ENCODE measurements at regions not wholly inside any gene's neighbourhood (a gene's known extent, or its start where the extent isn't known, plus 50 kb on each side); places are given as distances from the start of the nearest gene placed in this dataset.

- 83% methylated on average over 4 of the region's 4 CpGs for WGBS (ENCODE audit: insufficient coverage)
- Histone ChIP-seq H2AFZ (ENCODE audit: insufficient read depth, low read depth, low read length, poor library complexity, severe bottlenecking) (no peak overlapping the region), H3K4me2 (replicated peaks; ENCODE audit: low read depth, low read length, poor library complexity, severe bottlenecking) (no peak overlapping the region), H4K20me1 (ENCODE audit: control insufficient read depth, insufficient read depth, low read length, poor library complexity, severe bottlenecking) (no peaks in the 10 kb centered on the region), H3K4me1 (ENCODE audit: control insufficient read depth in 2 of 2, insufficient read depth in 2 of 2, low read length in 2 of 2) (no peaks in the 10 kb centered on the region), H3K9me3 (ENCODE audit: control extremely low read depth in 1 of 3, control insufficient read depth in 2 of 3, insufficient read depth in 1 of 3, low read length in 2 of 3) (peaks cover 0 to 9% (median 1%) of the 10 kb centered on the region in 3 donors), H3K27me3 (replicated peaks in 1 of 4; ENCODE audit: control extremely low read depth in 1 of 4, control insufficient read depth in 3 of 4, insufficient read depth in 4 of 4, low read length in 3 of 4) (no peaks in the 10 kb centered on the region), H3K36me3 (replicated peaks in 1 of 2; ENCODE audit: control extremely low read depth in 1 of 2, control insufficient read depth in 1 of 2, extremely low read depth in 1 of 2, insufficient read depth in 2 of 2, low read length in 1 of 2) (no peaks in the 10 kb centered on the region), H3K79me2 (ENCODE audit: control insufficient read depth, insufficient read depth, low read length) (no peaks in the 10 kb centered on the region), H3K9ac (ENCODE audit: low read length) (no peak overlapping the region), H3K4me3 (ENCODE audit: control extremely low read depth in 1 of 5, extremely low read depth in 1 of 5, insufficient read depth in 1 of 5, low read depth in 2 of 5, low read length in 4 of 5) (no peak overlapping the region), H3K27ac (ENCODE audit: low read length in 2 of 2) (no peak overlapping the region)
- H3K4me1 Mint-ChIP-seq = no peaks in the 10 kb centered on the region
- CTCF ChIA-PET = no interaction called here
- H3K9me3 Mint-ChIP-seq (ENCODE audit: insufficient read depth) = no peaks in the 10 kb centered on the region
- no peaks in the 10 kb centered on the region for H3K27me3 Mint-ChIP-seq
- intact Hi-C loops (cut with micrococcal nuclease) = no loop called here
- no peak for TF ChIP-seq EZH2 (IDR thresholded peaks at IDR 0.05; ENCODE audit: borderline replicate concordance, insufficient read depth, low read depth, low read length, poor library complexity, severe bottlenecking)
- no peak for TF ChIP-seq CTCF (IDR thresholded peaks at IDR 0.05)
- POLR2A ChIA-PET = no interaction called here
- H3K4me3 Mint-ChIP-seq = no peak overlapping the region
- DNase-seq (no peak), ATAC-seq (ENCODE audit: low read depth) (no peak)
- H3K27ac Mint-ChIP-seq = no peak overlapping the region
These were observed 1141.8 kb downstream of the SLITRK1 start for GRCh38 chr13:82740442-82740841.

- Histone ChIP-seq H2AFZ (ENCODE audit: insufficient read depth, low read depth, low read length, poor library complexity, severe bottlenecking) (no peak overlapping the region), H3K36me3 (replicated peaks in 1 of 2; ENCODE audit: control extremely low read depth in 1 of 2, control insufficient read depth in 1 of 2, extremely low read depth in 1 of 2, insufficient read depth in 2 of 2, low read length in 1 of 2) (no peaks in the 10 kb centered on the region), H4K20me1 (ENCODE audit: control insufficient read depth, insufficient read depth, low read length, poor library complexity, severe bottlenecking) (no peaks in the 10 kb centered on the region), H3K4me2 (replicated peaks; ENCODE audit: low read depth, low read length, poor library complexity, severe bottlenecking) (no peak overlapping the region), H3K79me2 (ENCODE audit: control insufficient read depth, insufficient read depth, low read length) (no peaks in the 10 kb centered on the region), H3K9ac (ENCODE audit: low read length) (no peak overlapping the region), H3K27me3 (replicated peaks in 1 of 4; ENCODE audit: control extremely low read depth in 1 of 4, control insufficient read depth in 3 of 4, insufficient read depth in 4 of 4, low read length in 3 of 4) (no peaks in the 10 kb centered on the region), H3K4me3 (ENCODE audit: control extremely low read depth in 1 of 5, extremely low read depth in 1 of 5, insufficient read depth in 1 of 5, low read depth in 2 of 5, low read length in 4 of 5) (no peak overlapping the region), H3K9me3 (ENCODE audit: control extremely low read depth in 1 of 3, control insufficient read depth in 2 of 3, insufficient read depth in 1 of 3, low read length in 2 of 3) (peaks cover 0 to 9% (median 1%) of the 10 kb centered on the region in 3 donors), H3K27ac (ENCODE audit: low read length in 2 of 2) (no peak overlapping the region), H3K4me1 (ENCODE audit: control insufficient read depth in 2 of 2, insufficient read depth in 2 of 2, low read length in 2 of 2) (no peaks in the 10 kb centered on the region)
- no peak for DNase-seq
- Mint-ChIP-seq H3K4me1 (no peaks in the 10 kb centered on the region), H3K9me3 (ENCODE audit: insufficient read depth) (no peaks in the 10 kb centered on the region), H3K27ac (no peak overlapping the region), H3K4me3 (no peak overlapping the region), H3K27me3 (no peaks in the 10 kb centered on the region)
- WGBS (ENCODE audit: insufficient coverage) = no CpG with 5 or more reads among the region's 1 CpG
- POLR2A ChIA-PET = no interaction called here
- intact Hi-C loops (cut with micrococcal nuclease) = no loop called here
- CTCF ChIA-PET = no interaction called here
- no peak for ATAC-seq (ENCODE audit: low read depth)
- TF ChIP-seq CTCF (IDR thresholded peaks at IDR 0.05) (no peak), EZH2 (IDR thresholded peaks at IDR 0.05; ENCODE audit: borderline replicate concordance, insufficient read depth, low read depth, low read length, poor library complexity, severe bottlenecking) (no peak)
These were observed 1142.4 kb downstream of the SLITRK1 start for GRCh38 chr13:82739881-82740280.
